SKM-1 treated with dmso at 0.1 percent for 144 hours (cell line): ENCODE measurements at regions not wholly inside any gene's neighbourhood (a gene's known extent, or its start where the extent isn't known, plus 50 kb on each side); places are given as distances from the start of the nearest gene placed in this dataset.

Experiments
- DNase-seq: peaks from one replicate; lab custom pipeline; 2025; ENCODE audit not compliant: unreplicated experiment; lab: John Stamatoyannopoulos, UW

- DNase-seq = no peak
These were observed 1007.0 kb upstream of the LRFN5 start for GRCh38 chr14:40599725-40600124.

GRCh38 chr14:40581264-40581663 is 1025.4 kb upstream of the LRFN5 start:
- no peak for DNase-seq

- no peak for DNase-seq
These were observed 1029.7 kb upstream of the LRFN5 start for GRCh38 chr14:40576880-40577478.

GRCh38 chr14:40574780-40575179 is 1031.9 kb upstream of the LRFN5 start:
- no peak for DNase-seq

GRCh38 chr14:40525314-40525713 is 1081.4 kb upstream of the LRFN5 start:
- no peak for DNase-seq

- no peak for DNase-seq
These were observed 1083.6 kb upstream of the LRFN5 start for GRCh38 chr14:40523123-40523522.

- DNase-seq = no peak
These were observed 1062.2 kb upstream of the FBXO33 start for GRCh38 chr14:40494483-40494882.

GRCh38 chr14:40487824-40488223 is 1055.6 kb upstream of the FBXO33 start:
- no peak for DNase-seq

GRCh38 chr14:40485688-40486087 is 1053.5 kb upstream of the FBXO33 start:
- DNase-seq = no peak

- no peak for DNase-seq
These were observed 1043.8 kb upstream of the FBXO33 start for GRCh38 chr14:40476005-40476404.

- no peak for DNase-seq
These were observed 1035.7 kb upstream of the FBXO33 start for GRCh38 chr14:40467969-40468368.

- no peak for DNase-seq
These were observed 1032.3 kb upstream of the FBXO33 start for GRCh38 chr14:40464531-40464930.

GRCh38 chr14:40463886-40464285 is 1031.7 kb upstream of the FBXO33 start:
- DNase-seq = no peak

GRCh38 chr14:40452674-40453073 is 1020.4 kb upstream of the FBXO33 start:
- DNase-seq = no peak

GRCh38 chr14:40447017-40447416 is 1014.8 kb upstream of the FBXO33 start:
- DNase-seq = no peak

- DNase-seq = no peak
These were observed 1012.8 kb upstream of the FBXO33 start for GRCh38 chr14:40445020-40445419.

GRCh38 chr14:40436551-40436950 is 1004.3 kb upstream of the FBXO33 start:
- DNase-seq = no peak

GRCh38 chr14:40417777-40418401 is 985.7 kb upstream of the FBXO33 start:
- peak; percentile 1 for DNase-seq

GRCh38 chr14:40416565-40416964 is 984.3 kb upstream of the FBXO33 start:
- no peak for DNase-seq

- DNase-seq = no peak
These were observed 982.2 kb upstream of the FBXO33 start for GRCh38 chr14:40414386-40414785.

- DNase-seq = no peak
These were observed 980.9 kb upstream of the FBXO33 start for GRCh38 chr14:40413136-40413535.

- no peak for DNase-seq
These were observed 978.5 kb upstream of the FBXO33 start for GRCh38 chr14:40410708-40411107.

- DNase-seq = no peak
These were observed 970.7 kb upstream of the FBXO33 start for GRCh38 chr14:40402957-40403356.
